Bronchial epithelial cell (primary cell): ENCODE measurements at regions not wholly inside any gene's neighbourhood (a gene's known extent, or its start where the extent isn't known, plus 50 kb on each side); places are given as distances from the start of the nearest gene placed in this dataset.

Source experiments
- DNase-seq: peaks from one replicate; pipeline ENCODE4 v3.0.0-alpha.2; 2010; ENCODE audit warnings: low read depth
- FAIRE-seq: peaks from 2 replicates; lab custom pipeline; 2011; peaks lifted over from hg19 to GRCh38; lab: Jason Lieb, UNC
- H3K27me3 ChIP-seq: 2 replicates; pipeline ENCODE4 v1.5.1; 2011; ENCODE audit warnings: low read length; ENCODE audit not compliant: control insufficient read depth, insufficient read depth
- H3K36me3 ChIP-seq: 2 replicates; pipeline ENCODE4 v1.5.1; 2011; ENCODE audit warnings: low read length; ENCODE audit not compliant: control insufficient read depth, insufficient read depth
- H3K4me3 ChIP-seq: 2 replicates; pipeline ENCODE4 v1.5.1; 2011; ENCODE audit warnings: mild to moderate bottlenecking, low read depth, low read length, control low read depth
- CTCF ChIP-seq: IDR thresholded peaks from 2 replicates; pipeline ENCODE4 v1.5.1; 2011; ENCODE audit warnings: mild to moderate bottlenecking, moderate library complexity, low read length, control low read depth, inconsistent platforms; ENCODE audit not compliant: insufficient read depth, severe bottlenecking

DNA sequence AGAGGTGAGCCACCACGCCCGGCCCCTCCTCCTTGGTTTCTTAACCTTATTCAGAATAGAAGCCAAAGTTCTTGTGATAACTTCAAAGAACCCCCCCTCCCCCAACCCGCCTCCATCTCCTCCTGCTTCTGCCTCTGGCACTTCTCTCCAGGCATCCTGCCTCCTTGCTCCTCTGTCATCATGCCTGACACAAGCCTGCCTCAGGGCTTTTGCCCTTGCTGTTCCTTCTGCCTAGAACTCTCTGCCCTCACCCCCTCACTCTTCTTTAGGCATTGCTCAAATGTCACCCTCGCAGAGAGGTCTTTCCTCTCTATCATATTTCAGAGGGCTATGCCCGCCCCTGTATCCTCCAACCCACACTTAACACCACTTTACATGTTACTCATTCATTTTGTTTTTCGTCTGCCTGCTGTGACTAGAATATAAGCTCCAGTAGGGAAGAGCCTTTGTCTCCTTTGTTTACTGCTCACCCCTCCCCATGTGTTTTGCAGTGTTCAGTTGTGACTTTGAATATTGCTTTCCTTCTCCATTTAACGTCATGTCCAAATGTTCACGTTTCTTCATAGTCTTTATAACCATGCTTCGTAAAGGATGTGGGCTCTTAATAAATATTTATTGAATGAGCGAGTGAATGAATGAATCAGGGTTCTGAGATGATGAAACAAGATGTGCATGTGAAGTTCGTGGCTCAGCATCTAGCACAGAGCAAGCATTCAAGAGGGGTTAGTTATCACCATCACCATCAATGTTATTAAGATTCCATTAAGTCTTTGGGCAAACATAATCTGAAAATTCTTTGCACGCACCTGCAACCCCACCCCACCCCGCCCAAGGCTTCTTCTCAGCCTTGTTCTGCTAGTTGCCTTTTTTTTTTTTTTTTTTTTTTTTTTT is 186.2 kb upstream of the WSCD1 start:
- Histone ChIP-seq H3K36me3 (no peaks in the 10 kb centered on the region), H3K4me3 (no peak overlapping the region), H3K27me3 (no peaks in the 10 kb centered on the region)
- DNase-seq, result peak; percentile 40
- no peak for TF ChIP-seq CTCF
- no peak for FAIRE-seq

DNA sequence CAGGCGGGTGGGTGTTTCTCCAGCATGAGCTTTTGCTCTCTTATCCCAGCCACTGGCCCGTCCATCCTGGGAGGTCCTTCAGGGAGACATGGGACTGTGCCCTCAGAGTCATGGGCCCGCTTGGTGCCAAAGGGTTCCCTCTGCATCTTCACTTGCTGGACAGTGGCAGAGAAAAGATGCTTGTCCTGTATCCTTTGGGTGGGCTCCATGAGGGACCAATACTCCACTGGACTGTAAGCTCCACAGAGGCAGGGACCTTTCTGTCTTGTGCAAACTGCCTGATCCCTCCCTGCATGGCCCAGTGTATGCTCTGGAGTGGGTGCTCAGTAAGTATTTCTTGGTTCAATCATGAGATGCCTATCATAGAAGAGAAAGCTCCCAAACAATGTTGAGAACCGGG is 184.8 kb upstream of the WSCD1 start:
- no peaks in the 10 kb centered on the region for H3K36me3 ChIP-seq
- DNase-seq (no peak), FAIRE-seq (no peak)
- H3K27me3 ChIP-seq, result no peaks in the 10 kb centered on the region
- no peak for TF ChIP-seq CTCF
- no peak overlapping the region for H3K4me3 ChIP-seq

DNA sequence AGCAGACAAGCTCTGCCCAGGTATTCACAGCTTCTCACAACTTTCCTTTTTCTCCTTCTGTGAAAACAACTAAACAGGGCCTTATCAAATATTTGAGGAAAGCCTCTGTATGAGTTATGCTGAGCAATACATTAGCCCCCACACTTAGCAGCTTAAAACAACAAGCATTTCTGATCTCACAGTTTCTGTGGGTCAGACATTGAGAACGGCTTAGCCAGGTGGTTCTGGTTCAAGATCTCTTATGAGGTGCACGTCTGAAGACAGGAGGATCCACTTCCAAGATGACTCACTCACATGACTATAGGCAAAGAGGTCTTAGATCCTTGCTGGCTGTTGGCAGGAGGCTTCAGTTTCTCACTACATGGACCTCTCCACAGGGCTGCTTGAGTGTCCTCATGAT is 181.4 kb upstream of the WSCD1 start:
- TF ChIP-seq CTCF, result no peak
- Histone ChIP-seq H3K4me3 (no peak overlapping the region), H3K27me3 (no peaks in the 10 kb centered on the region), H3K36me3 (no peaks in the 10 kb centered on the region)
- DNase-seq (peak; percentile 8), FAIRE-seq (no peak)

GRCh38 chr17:5892921-5893675 is 177.1 kb upstream of the WSCD1 start:
- no peaks in the 10 kb centered on the region for H3K36me3 ChIP-seq
- no peak for TF ChIP-seq CTCF
- no peak for DNase-seq
- no peak overlapping the region for H3K4me3 ChIP-seq
- FAIRE-seq, result no peak
- H3K27me3 ChIP-seq, result no peaks in the 10 kb centered on the region

- H3K4me3 ChIP-seq, result no peak overlapping the region
- FAIRE-seq, result peak; percentile 60
- no peaks in the 10 kb centered on the region for H3K36me3 ChIP-seq
- no peak for DNase-seq
- no peaks in the 10 kb centered on the region for H3K27me3 ChIP-seq
- TF ChIP-seq CTCF, result no peak
Observed at GRCh38 chr17:5893741-5894140, 176.4 kb upstream of the WSCD1 start.
